GM18858 (cell line): ENCODE measurements at regions not wholly inside any gene's neighbourhood (a gene's known extent, or its start where the extent isn't known, plus 50 kb on each side); places are given as distances from the start of the nearest gene placed in this dataset.
"Not testable (repeated sequence)": the region's sequence is repeated elsewhere in the genome, so short reads cannot be mapped to it uniquely, and the experiment has no call there.

Experiments
- ATAC-seq: cut with Tn5 transposase; IDR thresholded peaks from one replicate; pipeline ENCODE4 v1.9.1; 2021; ENCODE audit not compliant: unreplicated experiment

GRCh38 chr18:10135302-10135926 lies 221.6 kb downstream of the VAPA start:
- no peak for ATAC-seq

DNA sequence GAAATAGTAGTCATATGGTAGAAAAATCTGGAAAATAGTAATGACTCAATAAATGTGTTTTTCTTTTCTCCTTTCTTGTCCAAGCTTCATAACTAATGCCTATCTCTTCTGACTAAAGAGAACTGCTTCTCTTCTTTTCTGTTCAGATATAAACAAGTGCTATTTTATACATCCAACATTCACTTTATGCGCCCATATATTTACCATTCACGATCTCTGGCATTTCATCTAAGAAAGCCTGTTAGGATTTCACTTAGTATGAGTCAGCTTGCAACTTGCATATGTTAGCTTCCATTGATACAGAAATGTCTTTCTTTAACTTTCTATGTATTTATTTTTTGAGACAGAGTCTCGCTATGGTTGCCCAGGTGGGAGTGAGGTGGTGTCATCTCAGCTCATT lies 224.9 kb downstream of the VAPA start:
- no peak for ATAC-seq

GRCh38 chr18:10139783-10140410 lies 226.1 kb downstream of the VAPA start:
- ATAC-seq, result no peak

DNA sequence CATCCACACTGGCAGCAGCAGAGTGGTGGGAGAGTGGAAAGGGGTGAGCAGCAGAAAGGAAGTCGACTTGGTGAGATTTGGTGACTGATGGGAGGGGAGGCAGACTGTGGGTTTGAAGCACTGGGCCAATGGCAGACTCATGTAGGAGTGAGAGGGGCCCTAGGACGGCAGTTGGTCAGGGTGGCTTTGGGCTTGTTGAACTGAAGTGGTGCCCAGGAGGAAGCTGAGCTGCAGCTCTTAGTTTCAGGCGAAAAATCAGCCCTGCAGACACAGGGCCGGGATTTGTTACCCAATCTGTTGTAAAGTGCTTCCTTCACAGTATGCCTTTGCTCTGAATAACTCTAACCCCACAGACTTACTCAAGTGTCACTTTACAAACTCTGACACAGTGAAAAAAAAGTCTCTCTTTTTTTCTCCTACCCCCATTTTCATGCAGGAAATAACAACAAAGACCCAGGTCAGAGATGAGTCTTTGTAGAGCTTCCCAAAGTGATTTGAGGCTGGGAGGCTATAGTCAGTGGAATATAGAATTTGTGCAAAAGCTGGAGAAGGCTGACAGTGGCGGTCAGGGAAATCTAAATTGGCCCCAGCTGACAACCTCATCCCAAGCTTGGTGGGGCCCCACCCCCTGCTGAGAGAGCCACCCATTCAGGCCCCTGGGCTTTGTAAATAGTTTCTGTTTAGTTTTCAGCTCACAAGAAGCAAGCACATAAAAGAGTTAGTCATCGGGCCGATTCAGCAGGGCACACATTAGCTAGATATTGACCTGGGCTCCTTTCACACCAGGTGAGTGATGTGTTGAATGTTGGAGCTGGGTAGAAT lies 226.9 kb downstream of the VAPA start:
- no peak for ATAC-seq

GRCh38 chr18:10141559-10141958 lies 227.7 kb downstream of the VAPA start:
- no peak for ATAC-seq

- ATAC-seq, result no peak
Measured at GRCh38 chr18:10142056-10142455, 228.2 kb downstream of the VAPA start.

- ATAC-seq, result no peak
Measured at GRCh38 chr18:10142496-10143160, 228.8 kb downstream of the VAPA start.

- ATAC-seq, result no peak
Measured at GRCh38 chr18:10143596-10143995, 229.8 kb downstream of the VAPA start.

- no peak for ATAC-seq
Measured at GRCh38 chr18:10145546-10145945, 231.7 kb downstream of the VAPA start.

DNA sequence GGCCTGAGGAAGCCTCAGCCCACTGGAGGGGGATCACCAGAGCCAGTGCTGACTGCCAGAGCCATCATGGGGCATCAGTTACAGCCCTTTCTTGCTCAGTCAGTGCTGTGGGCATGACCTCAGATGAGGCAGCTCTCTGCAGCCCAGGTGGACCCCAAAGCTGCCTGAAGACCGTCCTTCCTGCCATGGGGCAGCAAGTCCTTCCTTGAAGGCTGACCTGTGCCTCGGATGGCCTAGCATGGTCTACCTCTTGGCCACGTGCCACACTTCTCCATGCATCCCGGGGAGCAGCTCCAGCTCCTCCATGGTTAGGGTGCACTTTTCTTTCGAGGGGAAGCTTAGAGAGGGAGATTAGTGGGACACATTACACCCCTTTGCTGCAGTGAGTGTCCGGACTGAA lies 233.4 kb downstream of the VAPA start:
- no peak for ATAC-seq

DNA sequence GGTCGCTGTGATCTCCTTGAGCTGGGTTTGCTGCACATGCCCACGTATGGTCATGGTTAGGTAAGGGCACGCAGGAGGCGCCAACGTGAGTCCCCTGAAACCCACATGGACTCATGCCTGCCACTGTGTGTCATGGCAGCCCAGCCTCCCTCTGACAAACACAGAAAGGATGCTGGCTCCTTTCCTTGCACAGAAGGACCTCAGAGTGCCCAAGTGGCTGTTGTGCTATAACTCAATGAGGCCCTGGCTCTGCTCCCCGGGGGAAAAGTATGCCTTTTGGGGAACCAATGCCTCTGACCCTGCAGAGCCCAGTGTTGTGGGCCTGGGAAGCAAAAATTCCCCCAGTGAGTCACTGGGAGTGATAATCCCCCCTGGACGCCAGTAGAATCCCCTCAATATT lies 233.9 kb downstream of the VAPA start:
- ATAC-seq, result no peak

GRCh38 chr18:10148189-10148929 lies 234.5 kb downstream of the VAPA start:
- ATAC-seq, result no peak

DNA sequence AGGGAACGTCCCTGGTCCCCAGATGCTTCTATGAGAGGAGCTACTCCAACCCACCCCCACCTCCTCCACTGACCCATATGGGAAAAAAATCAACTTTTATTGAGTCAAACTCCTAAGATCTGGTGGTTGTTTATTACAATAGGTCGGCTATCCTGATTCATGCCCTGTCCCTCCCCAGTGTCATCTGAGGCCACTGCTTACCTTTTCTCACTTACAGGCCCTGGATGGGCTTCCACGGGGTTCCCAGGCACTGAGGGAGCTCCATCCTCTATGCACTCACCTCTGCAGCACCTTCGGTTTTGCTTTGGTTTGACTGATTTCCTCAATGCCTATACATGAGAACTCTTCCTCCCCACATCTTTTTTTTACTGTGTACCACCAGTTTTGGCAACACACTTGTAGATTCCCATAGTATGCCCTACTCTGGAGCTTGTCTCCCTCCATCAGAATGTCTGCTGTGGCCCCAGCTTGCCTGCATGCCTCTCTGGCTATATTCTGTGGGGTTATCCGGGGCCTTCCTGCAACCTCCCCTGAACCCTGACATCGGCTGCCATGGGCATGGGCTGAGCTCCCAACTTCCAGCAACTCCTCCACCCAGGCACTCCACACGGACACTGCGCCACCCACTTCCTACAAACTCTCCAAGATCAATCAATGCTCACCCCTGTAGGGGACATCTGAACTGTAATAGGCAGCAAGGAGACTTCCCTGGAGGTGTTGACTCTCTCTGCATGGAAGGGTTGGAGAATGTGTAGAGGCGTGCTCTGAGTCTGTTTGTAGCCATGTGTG lies 236.1 kb downstream of the VAPA start:
- ATAC-seq, result no peak

DNA sequence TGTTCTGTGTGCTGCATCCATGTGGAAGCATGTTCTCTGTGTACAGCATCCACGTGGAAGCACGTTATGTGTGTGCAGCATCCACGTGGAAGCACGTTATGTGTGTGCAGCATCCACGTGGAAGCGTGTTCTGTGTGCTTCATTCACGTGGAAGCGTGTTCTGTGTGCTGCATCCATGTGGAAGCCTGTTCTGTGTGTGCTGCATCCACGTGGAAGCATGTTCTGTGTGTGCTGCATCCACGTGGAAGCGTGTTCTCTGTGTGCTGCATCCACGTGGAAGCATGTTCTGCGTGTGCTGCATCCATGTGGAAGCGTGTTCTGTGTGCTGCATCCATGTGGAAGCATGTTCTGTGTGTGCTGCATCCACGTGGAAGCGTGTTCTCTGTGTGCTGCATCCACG lies 236.8 kb downstream of the VAPA start:
- ATAC-seq, result not testable (repeated sequence)

- no peak for ATAC-seq
Measured at GRCh38 chr18:10152475-10152874, 238.7 kb downstream of the VAPA start.

GRCh38 chr18:10153924-10154752 lies 240.3 kb downstream of the VAPA start:
- ATAC-seq, result no peak

DNA sequence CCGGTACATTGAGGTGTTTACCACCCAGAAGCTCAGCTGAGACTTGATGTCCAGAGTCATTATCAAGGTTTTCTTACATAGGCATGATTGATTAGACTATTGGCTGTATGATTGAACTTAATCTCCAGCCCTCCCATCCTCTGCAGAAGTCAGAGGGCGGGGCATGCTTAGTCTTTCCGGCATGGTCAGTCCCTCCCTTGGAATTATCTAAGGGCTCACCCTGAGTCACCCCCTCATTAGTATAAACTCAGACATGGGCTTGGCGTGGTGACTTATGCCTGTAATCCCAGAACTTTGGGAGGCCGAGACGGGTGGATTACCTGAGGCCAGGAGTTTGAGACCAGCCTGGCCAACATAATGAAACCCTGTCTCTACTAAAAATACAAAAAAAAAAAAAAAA lies 243.9 kb downstream of the VAPA start:
- ATAC-seq, result no peak

DNA sequence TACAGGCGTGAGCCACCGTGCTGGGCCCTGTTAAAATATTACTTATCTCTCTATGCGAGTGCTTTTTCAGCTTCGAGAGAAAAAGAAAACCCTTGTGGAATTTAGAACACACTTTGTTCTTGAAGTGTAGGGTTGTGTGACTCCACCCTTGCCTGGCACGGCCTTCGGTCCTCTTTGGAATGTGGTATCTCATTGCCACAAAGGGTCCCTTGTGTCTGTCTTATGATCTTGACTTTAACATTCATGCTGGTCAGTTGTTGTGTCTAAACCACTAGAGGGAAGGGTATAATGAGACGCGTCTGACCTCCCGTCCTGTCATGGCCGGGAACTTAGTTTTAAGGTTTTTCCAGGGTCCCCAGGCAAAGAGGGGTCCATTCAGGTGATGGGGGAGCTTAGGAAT lies 246.4 kb downstream of the VAPA start:
- ATAC-seq, result no peak

DNA sequence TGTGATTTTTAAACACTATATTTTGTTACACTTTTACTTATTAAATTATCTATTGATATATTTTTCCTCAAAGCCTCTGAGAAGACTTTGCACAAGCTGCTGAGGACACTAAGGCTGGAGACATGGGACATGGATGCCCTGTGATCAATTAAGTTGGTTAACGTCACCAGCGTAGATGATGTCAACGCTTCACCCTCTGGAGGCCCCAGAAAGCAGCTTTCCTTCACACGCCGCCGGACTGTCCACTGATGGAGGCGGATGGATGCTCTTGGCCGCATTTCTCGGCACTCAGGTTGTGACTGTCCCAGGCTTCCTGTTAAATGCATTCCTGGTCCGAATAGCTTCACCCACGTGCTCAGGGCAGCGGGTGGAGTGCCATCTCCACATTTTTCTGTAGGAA lies 247.5 kb downstream of the VAPA start:
- ATAC-seq, result no peak
